ENCODE measurements at regions not wholly inside any gene's neighbourhood (a gene's known extent, or its start where the extent isn't known, plus 50 kb on each side); places are given as distances from the start of the nearest gene placed in this dataset.

DNA sequence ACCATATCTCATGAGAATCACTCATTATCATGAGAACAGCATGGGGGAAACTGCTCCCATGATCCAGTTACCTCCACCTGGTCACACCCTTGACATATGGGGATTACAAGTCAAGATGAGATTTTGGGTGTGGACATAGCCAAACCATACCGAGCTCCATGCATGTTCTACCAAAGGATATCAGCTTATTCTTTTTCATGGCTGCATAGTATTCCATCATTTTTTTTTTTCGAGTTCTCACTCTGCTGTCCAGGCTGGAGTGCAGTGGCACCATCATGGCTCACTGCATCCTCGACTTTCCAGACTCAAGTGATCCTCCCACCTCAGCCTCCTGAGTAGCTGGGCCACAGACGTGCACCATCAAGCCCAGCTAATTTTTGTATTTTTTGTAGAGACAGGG is 668.3 kb downstream of the GATA3 start:
- TF ChIP-seq, protein P1, sequence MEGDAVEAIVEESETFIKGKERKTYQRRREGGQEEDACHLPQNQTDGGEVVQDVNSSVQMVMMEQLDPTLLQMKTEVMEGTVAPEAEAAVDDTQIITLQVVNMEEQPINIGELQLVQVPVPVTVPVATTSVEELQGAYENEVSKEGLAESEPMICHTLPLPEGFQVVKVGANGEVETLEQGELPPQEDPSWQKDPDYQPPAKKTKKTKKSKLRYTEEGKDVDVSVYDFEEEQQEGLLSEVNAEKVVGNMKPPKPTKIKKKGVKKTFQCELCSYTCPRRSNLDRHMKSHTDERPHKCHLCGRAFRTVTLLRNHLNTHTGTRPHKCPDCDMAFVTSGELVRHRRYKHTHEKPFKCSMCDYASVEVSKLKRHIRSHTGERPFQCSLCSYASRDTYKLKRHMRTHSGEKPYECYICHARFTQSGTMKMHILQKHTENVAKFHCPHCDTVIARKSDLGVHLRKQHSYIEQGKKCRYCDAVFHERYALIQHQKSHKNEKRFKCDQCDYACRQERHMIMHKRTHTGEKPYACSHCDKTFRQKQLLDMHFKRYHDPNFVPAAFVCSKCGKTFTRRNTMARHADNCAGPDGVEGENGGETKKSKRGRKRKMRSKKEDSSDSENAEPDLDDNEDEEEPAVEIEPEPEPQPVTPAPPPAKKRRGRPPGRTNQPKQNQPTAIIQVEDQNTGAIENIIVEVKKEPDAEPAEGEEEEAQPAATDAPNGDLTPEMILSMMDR (IDR thresholded peaks at IDR 0.05) = no peak
- H3K27me3 ChIP-seq = peaks cover 0 to 5% of the 10 kb centered on the region in 2 donors
- H3K9me3 ChIP-seq = peaks cover 0 to 33% of the 10 kb centered on the region in 2 donors
- H3K4me1 ChIP-seq = no peaks in the 10 kb centered on the region
- H3K27ac ChIP-seq = no peak overlapping the region
- no peaks in the 10 kb centered on the region for H3K36me3 ChIP-seq
- no peak for DNase-seq (ENCODE audit: low spot score)
- H3K4me3 ChIP-seq = no peak overlapping the region

DNA sequence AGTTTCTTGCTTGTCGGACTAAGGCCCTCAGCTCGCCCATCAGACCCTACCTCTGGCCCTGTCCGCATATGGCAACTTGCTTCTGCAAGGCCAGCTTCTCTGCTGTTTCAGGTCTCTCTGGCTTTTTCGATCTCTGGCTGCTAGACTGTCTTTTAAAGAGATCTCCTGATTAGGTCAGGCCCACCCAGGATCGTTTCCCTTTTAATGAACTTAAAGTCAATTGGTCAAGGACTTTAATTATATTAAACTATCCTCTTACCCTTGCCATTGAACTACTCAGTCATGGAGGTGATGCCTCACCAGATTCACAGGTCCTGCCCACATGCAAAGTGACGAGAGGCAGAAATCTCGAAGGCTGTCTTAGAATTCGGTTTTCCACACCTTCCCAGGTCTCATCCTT is 670.9 kb downstream of the GATA3 start:
- Histone ChIP-seq H3K9me3 (peaks cover 0 to 8% of the 10 kb centered on the region in 2 donors), H3K4me1 (no peaks in the 10 kb centered on the region)

DNA sequence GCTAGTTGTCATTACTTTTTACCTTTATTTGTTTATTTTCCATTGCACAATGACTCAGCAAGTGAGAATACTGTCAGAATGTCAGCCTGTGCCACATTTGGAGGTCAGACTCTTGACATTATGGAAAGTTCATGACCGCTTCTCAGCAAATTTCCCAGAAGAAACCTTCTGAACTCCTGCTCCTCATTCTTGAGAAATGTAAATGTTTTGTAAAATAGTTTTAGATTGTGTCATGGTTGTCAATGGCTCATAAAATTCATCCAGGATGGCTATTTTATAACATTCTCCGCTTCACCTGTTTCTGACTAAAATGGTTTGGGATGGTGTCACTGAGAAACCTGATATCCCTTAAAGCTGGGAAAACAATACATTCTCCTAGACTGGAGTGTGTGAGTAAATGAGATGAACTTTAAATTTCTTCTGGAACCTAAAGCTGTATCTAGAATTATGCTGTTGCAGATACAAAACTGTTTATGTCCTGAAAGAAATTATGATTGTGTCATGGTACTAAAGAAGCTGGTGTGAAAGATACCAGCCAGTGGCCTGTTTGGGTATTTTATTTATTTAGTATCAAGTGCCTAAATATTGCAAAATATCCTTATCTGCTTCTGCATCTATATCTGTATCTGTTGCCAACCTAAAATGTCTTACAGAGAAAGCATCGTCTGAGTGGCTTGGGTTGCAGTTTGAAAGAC is 671.7 kb downstream of the GATA3 start:
- Histone ChIP-seq H3K36me3 (no peaks in the 10 kb centered on the region), H3K4me3 (no peak overlapping the region), H3K27ac (no peak overlapping the region), H3K4me1 (no peaks in the 10 kb centered on the region), H3K9me3 (peaks cover 0 to 7% of the 10 kb centered on the region in 2 donors), H3K27me3 (peaks cover 0 to 5% of the 10 kb centered on the region in 2 donors)
- no peak for DNase-seq (ENCODE audit: low spot score)
- TF ChIP-seq, protein P1 (IDR thresholded peaks at IDR 0.05) = no peak

More for the DNA sequence above, 670.9 kb downstream of the GATA3 start:
- Histone ChIP-seq H3K36me3 (no peaks in the 10 kb centered on the region), H3K27ac (no peak overlapping the region), H3K4me3 (no peak overlapping the region), H3K27me3 (peaks cover 0 to 5% of the 10 kb centered on the region in 2 donors)
- DNase-seq (ENCODE audit: low spot score) = no peak
- TF ChIP-seq, protein P1 (IDR thresholded peaks at IDR 0.05) = no peak

DNA sequence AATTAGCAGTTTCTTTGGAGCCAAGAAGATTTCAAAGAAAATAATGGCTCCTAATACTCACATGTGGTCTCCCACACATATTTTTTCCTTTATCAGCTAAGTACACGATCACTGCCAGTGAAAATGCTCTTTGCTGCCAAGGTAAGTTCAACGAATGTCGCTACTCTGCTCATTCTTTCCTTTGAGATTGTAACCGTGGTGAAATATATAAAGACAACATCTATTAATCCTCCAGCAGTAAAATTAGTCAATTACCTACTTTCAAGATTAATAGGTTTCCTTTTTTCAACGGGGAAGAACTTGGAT is 672.2 kb downstream of the GATA3 start:
- DNase-seq (ENCODE audit: low spot score) = no peak
- TF ChIP-seq, protein P1 (IDR thresholded peaks at IDR 0.05) = no peak
- H3K36me3 ChIP-seq = no peaks in the 10 kb centered on the region
- no peaks in the 10 kb centered on the region for H3K4me1 ChIP-seq
- H3K9me3 ChIP-seq = peaks cover 0 to 7% of the 10 kb centered on the region in 2 donors
- no peak overlapping the region for H3K4me3 ChIP-seq
- H3K27ac ChIP-seq = no peak overlapping the region
- peaks cover 0 to 5% of the 10 kb centered on the region in 2 donors for H3K27me3 ChIP-seq

DNA sequence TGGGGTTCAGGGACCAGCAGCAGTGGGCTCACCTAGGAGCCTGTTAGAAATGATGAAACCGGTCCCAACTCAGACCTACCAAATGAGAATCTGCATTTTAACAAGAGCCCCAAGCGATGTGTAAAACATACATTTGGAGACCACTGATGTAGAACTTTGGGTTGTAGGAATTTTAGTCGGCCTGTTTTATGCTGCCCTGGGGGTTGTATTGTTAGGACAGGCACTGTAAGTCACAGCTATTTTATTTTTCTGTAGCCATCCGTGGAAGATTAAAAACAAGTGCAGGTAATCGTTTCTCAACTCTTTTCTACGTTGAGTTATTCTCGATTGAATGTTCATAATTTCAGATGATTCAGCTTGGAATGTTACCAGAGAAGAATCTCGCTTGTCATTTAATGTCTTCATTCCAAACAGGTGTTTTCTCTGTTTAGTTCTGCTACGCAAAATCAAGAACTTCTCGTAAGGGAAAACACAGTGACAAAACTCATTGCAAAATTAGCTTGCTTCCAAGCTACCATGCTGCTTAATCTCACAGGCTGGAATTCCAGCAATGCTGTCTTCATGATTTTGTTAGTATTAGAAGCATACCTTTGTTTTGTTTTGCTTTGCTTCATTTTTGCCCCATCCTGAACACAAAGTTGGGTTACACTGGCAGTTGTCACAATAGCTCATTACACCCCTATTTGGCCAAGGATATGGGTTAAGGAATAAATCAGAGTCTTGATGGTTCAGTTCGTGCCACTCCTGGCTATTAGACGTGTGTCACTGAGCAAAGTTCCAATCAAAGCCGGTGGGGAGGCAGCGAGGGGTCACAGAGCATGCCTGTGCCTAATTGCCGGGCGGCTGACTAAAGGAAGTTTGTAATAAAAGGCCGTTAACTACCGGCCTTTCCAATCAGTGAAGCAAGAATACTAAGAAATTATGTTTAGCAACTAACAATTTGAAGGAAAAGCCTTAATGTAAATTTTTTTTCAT is 676.9 kb downstream of the GATA3 start:
- peaks cover 0 to 5% of the 10 kb centered on the region in 2 donors for H3K27me3 ChIP-seq
- no peak overlapping the region for H3K27ac ChIP-seq
- no peaks in the 10 kb centered on the region for H3K9me3 ChIP-seq
- no peak overlapping the region for H3K4me3 ChIP-seq
- no peaks in the 10 kb centered on the region for H3K36me3 ChIP-seq
- TF ChIP-seq, protein P1 (IDR thresholded peaks at IDR 0.05) = no peak
- H3K4me1 ChIP-seq = no peaks in the 10 kb centered on the region
- no peak for DNase-seq (ENCODE audit: low spot score)

Data from right atrium auricular region (tissue), 2 donors.